H1 (cell line): ENCODE measurements at regions not wholly inside any gene's neighbourhood (a gene's known extent, or its start where the extent isn't known, plus 50 kb on each side); places are given as distances from the start of the nearest gene placed in this dataset.
A peak's percentile ranks its signal among the peaks of the same experiment; 100 is the strongest.

ENCODE experiments used
- CTCF ChIA-PET: fragments of 300-600 bp; sonication (Branson Sonifier 250); formaldehyde crosslinking; loops from one replicate; lab custom pipeline; 2021; ENCODE audit not compliant: partially characterized antibody; lab: Charles Lee
- POLR2A ChIA-PET: fragments of 300-600 bp; sonication (Branson Sonifier 250); formaldehyde crosslinking; loops from one replicate; lab custom pipeline; 2021; ENCODE audit warnings: inconsistent platforms; ENCODE audit not compliant: partially characterized antibody; lab: Charles Lee
- DNase-seq, 2 experiments: peaks; one replicate each; pipeline versions ENCODE4 v3.0.0 to v3.0.0-alpha.2; 2010 to 2022; ENCODE audit warnings: low spot score in 2 of 2, low read depth in 1 of 2, mixed read lengths in 1 of 2
- FAIRE-seq: peaks from 2 replicates; lab custom pipeline; 2011; peaks lifted over from hg19 to GRCh38; lab: Jason Lieb, UNC
- H2AFZ ChIP-seq: 2 replicates; pipeline ENCODE4 v1.8.1; 2012; ENCODE audit warnings: low read length, inconsistent platforms
- H2AK5ac ChIP-seq: 2 replicates; pipeline ENCODE4 v1.6.1; 2013; ENCODE audit warnings: low read depth, low read length
- H2BK120ac ChIP-seq: replicated peaks from 2 replicates; pipeline ENCODE3; 2013; ENCODE audit warnings: low read depth, low read length, inconsistent platforms
- H2BK12ac ChIP-seq: 2 replicates; pipeline ENCODE4 v1.6.1; 2013; ENCODE audit warnings: low read depth, low read length
- H2BK15ac ChIP-seq: 2 replicates; pipeline ENCODE4 v1.6.1; 2013; ENCODE audit warnings: low read length
- H2BK20ac ChIP-seq: 2 replicates; pipeline ENCODE4 v1.6.1; 2013; ENCODE audit warnings: low read length
- H2BK5ac ChIP-seq: 2 replicates; pipeline ENCODE4 v1.6.1; 2013; ENCODE audit warnings: low read depth, low read length
- H3K14ac ChIP-seq: 2 replicates; pipeline ENCODE4 v1.6.1; 2013; ENCODE audit warnings: inconsistent platforms; ENCODE audit not compliant: insufficient read length
- H3K18ac ChIP-seq: 2 replicates; pipeline ENCODE4 v1.6.1; 2013; ENCODE audit warnings: low read length; ENCODE audit errors: extremely low read depth
- H3K23ac ChIP-seq: 2 replicates; pipeline ENCODE4 v1.6.1; 2013; ENCODE audit warnings: inconsistent platforms; ENCODE audit not compliant: insufficient read length
- H3K23me2 ChIP-seq: 2 replicates; pipeline ENCODE4 v1.6.1; 2013; ENCODE audit warnings: low read depth, low read length
- H3K27ac ChIP-seq: 2 replicates; pipeline ENCODE4 v1.6.1; 2011; ENCODE audit warnings: low read depth, low read length, inconsistent platforms
- H3K27me3 ChIP-seq, 4 experiments: replicated peaks in 1 of 4; 1 replicate in 1 of 4; 2 replicates in 3 of 4; pipeline versions ENCODE4 v1.6.1 to v1.8.1; 2011 to 2013; ENCODE audit warnings: low read length in 3 of 4, mild to moderate bottlenecking in 3 of 4, inconsistent platforms in 2 of 4, mixed read lengths in 2 of 4, moderate library complexity in 1 of 4; ENCODE audit not compliant: control insufficient read depth in 3 of 4, insufficient read depth in 3 of 4; ENCODE audit errors: extremely low read depth in 1 of 4
- H3K36me3 ChIP-seq, 4 experiments: 2 replicates each; pipeline versions ENCODE4 v1.6.1 to v1.8.1; 2011 to 2013; ENCODE audit warnings: mild to moderate bottlenecking in 4 of 4, low read length in 3 of 4, moderate library complexity in 2 of 4, control low read depth in 1 of 4, inconsistent platforms in 1 of 4; ENCODE audit not compliant: insufficient read depth in 4 of 4, control insufficient read depth in 2 of 4
- H3K4ac ChIP-seq: replicated peaks from 2 replicates; pipeline ENCODE3; 2013; ENCODE audit warnings: low read length, low read depth, mixed read lengths, inconsistent platforms; ENCODE audit not compliant: insufficient read length
- H3K4me1 ChIP-seq, 4 experiments: replicated peaks in 1 of 4; 1 replicate in 1 of 4; 2 replicates in 3 of 4; pipeline versions ENCODE4 v1.6.1 to v1.8.1; 2011 to 2013; ENCODE audit warnings: low read length in 3 of 4, inconsistent platforms in 2 of 4, mixed read lengths in 1 of 4; ENCODE audit not compliant: insufficient read depth in 4 of 4, control insufficient read depth in 3 of 4
- H3K4me2 ChIP-seq, 2 experiments: 2 replicates each; pipeline versions ENCODE4 v1.6.1 to v1.8.1; 2011 to 2013; ENCODE audit warnings: low read depth in 2 of 2, low read length in 2 of 2, control low read depth in 1 of 2, inconsistent platforms in 1 of 2, mild to moderate bottlenecking in 1 of 2; ENCODE audit not compliant: insufficient read depth in 1 of 2
- H3K4me3 ChIP-seq, 4 experiments: fragments of 200-600, 300-600 bp in 1 of 4; sonication (generic), shearing (Covaris generic), sonication (Bioruptor Twin) in 1 of 4; 2 replicates each; pipeline versions ENCODE4 v1.5.1 to v1.8.1; 2011 to 2016; ENCODE audit warnings: low read length in 4 of 4, low read depth in 3 of 4, control low read depth in 2 of 4, inconsistent platforms in 2 of 4, mild to moderate bottlenecking in 2 of 4, mixed read lengths in 1 of 4, moderate library complexity in 1 of 4; ENCODE audit not compliant: insufficient read depth in 2 of 4; ENCODE audit errors: extremely low read depth in 1 of 4
- H3K56ac ChIP-seq: replicated peaks from 2 replicates; pipeline ENCODE3; 2013; ENCODE audit warnings: low read depth, mild to moderate bottlenecking, mixed read lengths, low read length, inconsistent platforms; ENCODE audit not compliant: insufficient read length
- H3K79me1 ChIP-seq: 2 replicates; pipeline ENCODE4 v1.6.1; 2013; ENCODE audit warnings: low read depth, low read length, control low read depth
- H3K79me2 ChIP-seq, 2 experiments: 2 replicates each; pipeline versions ENCODE4 v1.6.1 to v1.8.1; 2012 to 2013; ENCODE audit warnings: low read length in 2 of 2, mild to moderate bottlenecking in 2 of 2, inconsistent platforms in 1 of 2; ENCODE audit not compliant: insufficient read depth in 2 of 2, control insufficient read depth in 1 of 2
- H3K9ac ChIP-seq, 4 experiments: replicated peaks in 1 of 4; 1 replicate in 1 of 4; 2 replicates in 3 of 4; pipeline versions ENCODE4 v1.6.1 to v1.8.1; 2011 to 2013; ENCODE audit warnings: low read depth in 3 of 4, low read length in 3 of 4, control low read depth in 2 of 4, mild to moderate bottlenecking in 2 of 4, moderate library complexity in 2 of 4, inconsistent platforms in 1 of 4; ENCODE audit errors: extremely low read depth in 1 of 4
- H3K9me3 ChIP-seq, 2 experiments: 2 replicates each; pipeline versions ENCODE4 v1.6.1 to v1.8.1; 2012 to 2013; ENCODE audit warnings: mild to moderate bottlenecking in 2 of 2, moderate library complexity in 2 of 2, control low read depth in 1 of 2, inconsistent platforms in 1 of 2, low read depth in 1 of 2, low read length in 1 of 2, mixed read lengths in 1 of 2; ENCODE audit not compliant: insufficient read depth in 2 of 2
- H4K20me1 ChIP-seq, 2 experiments: replicated peaks in 1 of 2; 2 replicates each; pipeline versions ENCODE3 to v1.8.1; 2011 to 2013; ENCODE audit warnings: inconsistent platforms in 2 of 2, low read length in 2 of 2, mild to moderate bottlenecking in 1 of 2; ENCODE audit not compliant: insufficient read depth in 2 of 2, control insufficient read depth in 1 of 2
- H4K5ac ChIP-seq: 2 replicates; pipeline ENCODE4 v1.6.1; 2013; ENCODE audit warnings: low read length, low read depth, mixed read lengths, inconsistent platforms; ENCODE audit not compliant: insufficient read length
- H4K8ac ChIP-seq: 2 replicates; pipeline ENCODE4 v1.8.0; 2013; ENCODE audit warnings: mild to moderate bottlenecking, moderate library complexity, low read length, inconsistent platforms; ENCODE audit not compliant: insufficient read depth; ENCODE audit errors: extremely low read depth
- H4K91ac ChIP-seq: replicated peaks from 2 replicates; pipeline ENCODE3; 2013; ENCODE audit warnings: low read length, mixed read lengths, inconsistent platforms; ENCODE audit not compliant: insufficient read length
- CHD2 ChIP-seq: IDR thresholded peaks from 2 replicates; pipeline ENCODE4 v1.6.1; 2012; ENCODE audit warnings: low read length, improper control_type of control experiment
- CTCF ChIP-seq, 3 experiments: IDR thresholded peaks; 1 replicate in 2 of 3; 2 replicates in 1 of 3; pipeline versions ENCODE4 v1.5.1 to v1.6.1; 2011; ENCODE audit warnings: low read length in 3 of 3, mild to moderate bottlenecking in 3 of 3, inconsistent platforms in 2 of 3, low read depth in 1 of 3, moderate library complexity in 1 of 3; ENCODE audit not compliant: insufficient read depth in 1 of 3; ENCODE audit errors: control extremely low read depth in 1 of 3
- KDM4A ChIP-seq: IDR thresholded peaks from one replicate; pipeline ENCODE4 v1.7.1; 2012; ENCODE audit warnings: low read depth, mild to moderate bottlenecking, moderate library complexity, low read length, inconsistent platforms; ENCODE audit not compliant: severe bottlenecking
- RAD21 ChIP-seq, 2 experiments: IDR thresholded peaks in 1 of 2; conservative IDR thresholded peaks in 1 of 2; 2 replicates each; pipeline ENCODE4 v1.6.1; 2011; ENCODE audit warnings: low read depth in 2 of 2, low read length in 2 of 2, improper control_type of control experiment in 1 of 2, inconsistent platforms in 1 of 2, mild to moderate bottlenecking in 1 of 2, moderate library complexity in 1 of 2
- TBP ChIP-seq: IDR thresholded peaks from 2 replicates; pipeline ENCODE4 v1.6.1; 2011; ENCODE audit warnings: low read depth, low read length, improper control_type of control experiment
- TCF12 ChIP-seq: IDR thresholded peaks from 2 replicates; pipeline ENCODE4 v1.6.1; 2011; ENCODE audit warnings: low read depth, mild to moderate bottlenecking, low read length
- TEAD4 ChIP-seq: IDR thresholded peaks from 2 replicates; pipeline ENCODE4 v1.6.1; 2012; ENCODE audit warnings: low read depth, low read length, inconsistent platforms, mixed read lengths
- WGBS, 2 experiments: shearing (Covaris generic) in 1 of 2; methylation state at CpG; one replicate each; pipeline versions ENCODE4 v1.1.6 to v1.1.7; 2013 to 2015; ENCODE audit warnings: low lambda C conversion rate in 2 of 2, mixed read lengths in 2 of 2, inconsistent platforms in 1 of 2, low coverage in 1 of 2, missing lambda C conversion rate in 1 of 2; ENCODE audit not compliant: insufficient replicate concordance in 2 of 2, insufficient coverage in 1 of 2, insufficient read length in 1 of 2; ENCODE audit errors: extremely low coverage in 1 of 2, missing lambda C conversion rate in 1 of 2; 5-methylcytosine and 5-hydroxymethylcytosine counted together

- WGBS, 2 experiments: 74% methylated on average over 7 of the region's 7 CpGs; no CpG with 5 or more reads in 1 of the 2 experiments
- Histone ChIP-seq H3K27me3 (no peaks in the 10 kb centered on the region), H3K4me2 (no peak overlapping the region), H3K23ac (no peak overlapping the region), H3K9me3 (no peaks in the 10 kb centered on the region), H2AK5ac (no peak overlapping the region), H4K91ac (no peak overlapping the region), H3K4ac (no peak overlapping the region), H2BK120ac (no peak overlapping the region), H2BK12ac (no peak overlapping the region), H4K8ac (no peak overlapping the region), H3K27ac (no peak overlapping the region), H3K14ac (no peak overlapping the region), H3K9ac (no peak overlapping the region), H4K20me1 (no peaks in the 10 kb centered on the region), H3K4me1 (no peaks in the 10 kb centered on the region), H3K56ac (no peak overlapping the region), H2BK20ac (no peak overlapping the region), H2AFZ (0 out of 2 replicates have a peak overlapping the region, but pooled peaks have one; percentile 11), H3K79me2 (no peaks in the 10 kb centered on the region), H2BK15ac (no peak overlapping the region), H3K79me1 (no peaks in the 10 kb centered on the region), H3K18ac (no peak overlapping the region), H3K23me2 (no peaks in the 10 kb centered on the region), H4K5ac (no peak overlapping the region), H3K4me3 (no peak overlapping the region), H3K36me3 (no peaks in the 10 kb centered on the region), H2BK5ac (no peak overlapping the region)
- peak; percentile 24 for FAIRE-seq
- POLR2A ChIA-PET: no interaction called here
- TF ChIP-seq CHD2: no peak
- TF ChIP-seq RAD21 (IDR thresholded peaks at IDR 0.05 in 1 of 2, conservative IDR thresholded peaks at IDR 0.05 in 1 of 2; ENCODE audit: low read depth in 2 of 2, low read length in 2 of 2): peak; percentile 36 to 55; a peak in 3 of 4 replicates
- no peak for TF ChIP-seq KDM4A
- TF ChIP-seq TEAD4: no peak
- TF ChIP-seq TBP: no peak
- no peak for TF ChIP-seq TCF12
- TF ChIP-seq CTCF (IDR thresholded peaks at IDR 0.05; ENCODE audit: control extremely low read depth in 1 of 3, insufficient read depth in 1 of 3, low read depth in 1 of 3, low read length in 3 of 3): peak in 2 of 3 experiments; percentile 35 to 51; a peak in 3 of 4 replicates
- CTCF ChIA-PET: interaction anchor here (0.6 to 3.4 kb wide), 28 partner anchors 9 to 1312 kb away, joined by 3 to 43 read pairs (median 4); no protein-coding TSS in a partner anchor
- DNase-seq: peak in 1 of 2 experiments; percentile 63
Observed at GRCh38 chr7:132709971-132710567, 133.8 kb upstream of the PLXNA4 start.
